Gastrocnemius medialis (tissue), 4 donors: ENCODE measurements at regions not wholly inside any gene's neighbourhood (a gene's known extent, or its start where the extent isn't known, plus 50 kb on each side); places are given as distances from the start of the nearest gene placed in this dataset.

Experiments used
- ATAC-seq, 2 donors: fragments of 150-250 bp; one replicate each; pipeline ENCODE4 v1.9.1; 2016
- DNase-seq, 2 donors: peaks; one replicate each; pipeline ENCODE4 v3.0.0-alpha.2; 2019
- H3K27ac ChIP-seq, 4 donors: fragments of 200-600 bp; sonication (generic); 1 replicate in 1 of 4; 2 replicates in 3 of 4; pipeline ENCODE4 v1.5.1; 2016 to 2018; ENCODE audit warnings: mild to moderate bottlenecking in 2 of 4, moderate library complexity in 1 of 4
- H3K27me3 ChIP-seq, 3 donors: fragments of 200-600 bp; sonication (generic) in 2 of 3; 1 replicate in 1 of 3; 2 replicates in 2 of 3; pipeline versions ENCODE4 v1.5.1 to v1.6.0; 2016 to 2019; ENCODE audit warnings: mild to moderate bottlenecking in 1 of 3, moderate library complexity in 1 of 3
- H3K36me3 ChIP-seq, 2 donors: fragments of 200-600 bp; sonication (generic) in 1 of 2; one replicate each; pipeline ENCODE4 v1.5.1; 2017 to 2018
- H3K4me1 ChIP-seq, 2 donors: fragments of 200-600 bp; sonication (generic) in 1 of 2; one replicate each; pipeline ENCODE4 v1.5.1; 2016 to 2017; ENCODE audit warnings: mild to moderate bottlenecking in 2 of 2
- H3K4me3 ChIP-seq, 4 donors: fragments of 200-600 bp; sonication (generic) in 3 of 4; 1 replicate in 1 of 4; 2 replicates in 3 of 4; pipeline ENCODE4 v1.5.1; 2016 to 2019; ENCODE audit warnings: mild to moderate bottlenecking in 2 of 4
- H3K9me3 ChIP-seq, 3 donors: fragments of 200-600 bp; sonication (generic) in 2 of 3; 1 replicate in 1 of 3; 2 replicates in 2 of 3; pipeline ENCODE4 v1.5.1; 2016 to 2019
- CTCF ChIP-seq, 5 experiments: fragments of 450-650 bp in 3 of 5; fragments of 200-600 bp in 2 of 5; sonication (generic) in 2 of 5; IDR thresholded peaks in 4 of 5; conservative IDR thresholded peaks in 1 of 5; 1 replicate in 4 of 5; 2 replicates in 1 of 5; pipeline ENCODE4 v1.5.1; 2016 to 2019; ENCODE audit warnings: antibody characterized with exemption in 5 of 5, mild to moderate bottlenecking in 3 of 5, moderate library complexity in 3 of 5
- POLR2A ChIP-seq, 2 donors: fragments of 450-650 bp; IDR thresholded peaks; one replicate each; pipeline ENCODE4 v1.6.1; 2017; ENCODE audit warnings: antibody characterized with exemption in 2 of 2, mild to moderate bottlenecking in 2 of 2, moderate library complexity in 2 of 2
- in situ Hi-C, 4 donors: fragments of 200-750 bp; cut with MboI; loops; one replicate each; pipeline versions ENCODE4 v1.15.0 to v1.8.0; 2017; ENCODE audit warnings: low sequenced_read_pairs in 4 of 4
- intact Hi-C: fragments of 100-400 bp; cut with DNase I; formaldehyde crosslinking; loops from one replicate; pipeline ENCODE4 v1.15.1; 2023; ENCODE audit warnings: low total_unique reads

- intact Hi-C loops (no loop called here), in situ Hi-C loops (no loop called here)
- Histone ChIP-seq H3K9me3 (no peaks in the 10 kb centered on the region), H3K27me3 (no peaks in the 10 kb centered on the region), H3K4me1 (no peaks in the 10 kb centered on the region), H3K36me3 (no peaks in the 10 kb centered on the region), H3K27ac (no peak overlapping the region), H3K4me3 (no peak overlapping the region)
- ATAC-seq, result no peak
- no peak for DNase-seq
- TF ChIP-seq CTCF (IDR thresholded peaks at IDR 0.05 in 4 of 5, conservative IDR thresholded peaks at IDR 0.05 in 1 of 5), result no peak
- TF ChIP-seq POLR2A (IDR thresholded peaks at IDR 0.05), result no peak
Observed at GRCh38 chr21:28359300-28359699, 633.4 kb downstream of the LTN1 start.

- Histone ChIP-seq H3K27ac (no peak overlapping the region), H3K4me1 (no peaks in the 10 kb centered on the region), H3K36me3 (no peaks in the 10 kb centered on the region), H3K27me3 (no peaks in the 10 kb centered on the region), H3K4me3 (no peak overlapping the region), H3K9me3 (no peaks in the 10 kb centered on the region)
- TF ChIP-seq CTCF (IDR thresholded peaks at IDR 0.05 in 4 of 5, conservative IDR thresholded peaks at IDR 0.05 in 1 of 5) (no peak), POLR2A (IDR thresholded peaks at IDR 0.05) (no peak)
- DNase-seq (no peak), ATAC-seq (no peak)
- intact Hi-C loops, result no loop called here
- in situ Hi-C loops, result no loop called here
Observed at GRCh38 chr21:28358702-28359101, 634.0 kb downstream of the LTN1 start.

- Histone ChIP-seq H3K9me3 (no peaks in the 10 kb centered on the region), H3K27me3 (no peaks in the 10 kb centered on the region), H3K27ac (no peak overlapping the region), H3K4me3 (no peak overlapping the region), H3K36me3 (no peaks in the 10 kb centered on the region), H3K4me1 (no peaks in the 10 kb centered on the region)
- DNase-seq (no peak), ATAC-seq (no peak)
- no peak for TF ChIP-seq POLR2A (IDR thresholded peaks at IDR 0.05)
- no peak for TF ChIP-seq CTCF (IDR thresholded peaks at IDR 0.05 in 4 of 5, conservative IDR thresholded peaks at IDR 0.05 in 1 of 5)
- intact Hi-C loops, result no loop called here
- in situ Hi-C loops, result no loop called here
Observed at GRCh38 chr21:28358170-28358569, 634.5 kb downstream of the LTN1 start.

GRCh38 chr21:28357743-28358142 is 634.9 kb downstream of the LTN1 start:
- Histone ChIP-seq H3K4me1 (no peaks in the 10 kb centered on the region), H3K9me3 (no peaks in the 10 kb centered on the region), H3K27me3 (no peaks in the 10 kb centered on the region), H3K36me3 (no peaks in the 10 kb centered on the region), H3K27ac (no peak overlapping the region), H3K4me3 (no peak overlapping the region)
- no peak for TF ChIP-seq CTCF (IDR thresholded peaks at IDR 0.05 in 4 of 5, conservative IDR thresholded peaks at IDR 0.05 in 1 of 5)
- TF ChIP-seq POLR2A (IDR thresholded peaks at IDR 0.05), result no peak
- in situ Hi-C loops, result no loop called here
- ATAC-seq, result no peak
- intact Hi-C loops, result no loop called here
- DNase-seq, result no peak

GRCh38 chr21:28356422-28356821 is 636.3 kb downstream of the LTN1 start:
- in situ Hi-C loops, result no loop called here
- Histone ChIP-seq H3K4me3 (no peak overlapping the region), H3K36me3 (no peaks in the 10 kb centered on the region), H3K9me3 (no peaks in the 10 kb centered on the region), H3K27ac (no peak overlapping the region), H3K4me1 (no peaks in the 10 kb centered on the region), H3K27me3 (no peaks in the 10 kb centered on the region)
- intact Hi-C loops, result no loop called here
- DNase-seq, result no peak
- no peak for ATAC-seq
- no peak for TF ChIP-seq CTCF (IDR thresholded peaks at IDR 0.05 in 4 of 5, conservative IDR thresholded peaks at IDR 0.05 in 1 of 5)
- TF ChIP-seq POLR2A (IDR thresholded peaks at IDR 0.05), result no peak
